ENCODE measurements at regions not wholly inside any gene's neighbourhood (a gene's known extent, or its start where the extent isn't known, plus 50 kb on each side); places are given as distances from the start of the nearest gene placed in this dataset.

DNA sequence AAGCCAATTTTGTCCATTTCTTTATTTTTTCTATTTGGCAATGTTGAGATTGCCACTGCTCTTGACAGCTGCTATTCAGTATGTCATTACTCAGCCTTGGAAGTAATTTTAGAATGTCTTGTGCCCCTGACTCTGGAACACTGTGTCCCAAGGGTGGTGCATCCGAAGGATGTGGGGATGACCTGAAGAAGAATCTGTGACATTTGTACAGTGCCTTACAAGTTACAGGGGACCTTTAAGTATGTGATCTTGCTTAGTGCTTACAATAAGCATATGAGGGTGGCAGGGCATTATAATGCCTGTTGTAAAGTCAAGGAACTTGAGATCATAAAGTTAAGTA lies 239.5 kb downstream of the REEP3 start:
- TF ChIP-seq CTCF (IDR thresholded peaks at IDR 0.05) = no peak
- Histone ChIP-seq H3K36me3 (ENCODE audit: control insufficient read depth, insufficient read depth, low read length) (no peaks in the 10 kb centered on the region), H3K9me3 (ENCODE audit: control insufficient read depth, insufficient read depth, low read length) (no peaks in the 10 kb centered on the region), H3K27me3 (ENCODE audit: control insufficient read depth, insufficient read depth, low read length) (no peaks in the 10 kb centered on the region), H3K4me3 (ENCODE audit: low read length) (no peak overlapping the region), H3K4me1 (ENCODE audit: control insufficient read depth, insufficient read depth, low read length) (no peaks in the 10 kb centered on the region), H3K27ac (ENCODE audit: low read length) (no peak overlapping the region)
- no peak overlapping the region for H3K4me3 Mint-ChIP-seq
- no peak overlapping the region for H3K27ac Mint-ChIP-seq
- 93% methylated on average over 1 of the region's 1 CpG for WGBS (ENCODE audit: insufficient coverage)
- intact Hi-C loops (cut with micrococcal nuclease) = no loop called here
- no peaks in the 10 kb centered on the region for H3K36me3 Mint-ChIP-seq
- H3K27me3 Mint-ChIP-seq (ENCODE audit: low read depth in 2 of 2) = peaks cover 16 to 40% of the 10 kb centered on the region in 2 donors
- DNase-seq (no peak), ATAC-seq (no peak)
- H3K4me1 Mint-ChIP-seq = no peaks in the 10 kb centered on the region
- no peaks in the 10 kb centered on the region for H3K9me3 Mint-ChIP-seq

DNA sequence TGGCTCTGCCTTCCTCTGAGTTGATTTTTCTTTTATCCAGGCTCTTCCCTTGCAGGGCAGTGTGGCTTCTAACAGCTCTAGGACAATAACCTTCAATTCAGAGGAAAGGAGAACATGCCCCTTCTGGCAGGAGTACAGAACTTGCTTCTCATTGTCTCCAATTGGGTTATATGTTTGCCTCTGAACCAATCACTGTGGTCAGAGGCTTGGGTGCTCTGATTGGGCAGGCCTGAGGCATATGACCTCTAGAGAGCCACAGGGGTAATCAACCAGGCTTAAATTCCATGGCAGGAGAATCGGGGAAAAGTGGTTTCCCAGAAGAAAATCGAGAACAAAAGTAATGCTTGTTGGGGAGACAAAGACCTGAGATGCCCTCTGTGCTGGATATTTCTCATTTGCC lies 240.0 kb downstream of the REEP3 start:
- H3K9me3 Mint-ChIP-seq = no peaks in the 10 kb centered on the region
- DNase-seq (no peak), ATAC-seq (no peak)
- no peaks in the 10 kb centered on the region for H3K4me1 Mint-ChIP-seq
- peaks cover 16 to 40% of the 10 kb centered on the region in 2 donors for H3K27me3 Mint-ChIP-seq (ENCODE audit: low read depth in 2 of 2)
- H3K4me3 Mint-ChIP-seq = no peak overlapping the region
- H3K9me3 ChIP-seq (ENCODE audit: control insufficient read depth, insufficient read depth, low read length) = no peaks in the 10 kb centered on the region
- 78% methylated on average over 2 of the region's 2 CpGs for WGBS (ENCODE audit: insufficient coverage)
- H3K27ac Mint-ChIP-seq = no peak overlapping the region
- no peaks in the 10 kb centered on the region for H3K36me3 Mint-ChIP-seq
- no peaks in the 10 kb centered on the region for H3K36me3 ChIP-seq (ENCODE audit: control insufficient read depth, insufficient read depth, low read length)
- H3K4me3 ChIP-seq (ENCODE audit: low read length) = no peak overlapping the region
- H3K4me1 ChIP-seq (ENCODE audit: control insufficient read depth, insufficient read depth, low read length) = no peaks in the 10 kb centered on the region
- no peak overlapping the region for H3K27ac ChIP-seq (ENCODE audit: low read length)
- intact Hi-C loops (cut with micrococcal nuclease) = no loop called here
- TF ChIP-seq CTCF (IDR thresholded peaks at IDR 0.05) = no peak
- H3K27me3 ChIP-seq (ENCODE audit: control insufficient read depth, insufficient read depth, low read length) = no peaks in the 10 kb centered on the region

- peaks cover 15 to 26% of the 10 kb centered on the region in 2 donors for H3K27me3 Mint-ChIP-seq (ENCODE audit: low read depth in 2 of 2)
- no peaks in the 10 kb centered on the region for H3K36me3 ChIP-seq (ENCODE audit: control insufficient read depth, insufficient read depth, low read length)
- H3K4me3 ChIP-seq (ENCODE audit: low read length) = no peak overlapping the region
- no peaks in the 10 kb centered on the region for H3K36me3 Mint-ChIP-seq
- H3K27ac Mint-ChIP-seq = no peak overlapping the region
- intact Hi-C loops (cut with micrococcal nuclease) = no loop called here
- H3K27ac ChIP-seq (ENCODE audit: low read length) = no peak overlapping the region
- H3K4me1 Mint-ChIP-seq = no peaks in the 10 kb centered on the region
- DNase-seq (no peak), ATAC-seq (no peak)
- H3K4me3 Mint-ChIP-seq = no peak overlapping the region
- no peaks in the 10 kb centered on the region for H3K4me1 ChIP-seq (ENCODE audit: control insufficient read depth, insufficient read depth, low read length)
- H3K9me3 Mint-ChIP-seq = no peaks in the 10 kb centered on the region
- H3K9me3 ChIP-seq (ENCODE audit: control insufficient read depth, insufficient read depth, low read length) = no peaks in the 10 kb centered on the region
- no peak for TF ChIP-seq CTCF (IDR thresholded peaks at IDR 0.05)
- H3K27me3 ChIP-seq (ENCODE audit: control insufficient read depth, insufficient read depth, low read length) = no peaks in the 10 kb centered on the region
- 91% methylated on average over 2 of the region's 2 CpGs for WGBS (ENCODE audit: insufficient coverage)
These were observed 242.5 kb downstream of the REEP3 start for GRCh38 chr10:63763744-63764143.

- H3K4me3 Mint-ChIP-seq = no peak overlapping the region
- no peaks in the 10 kb centered on the region for H3K36me3 Mint-ChIP-seq
- Histone ChIP-seq H3K4me1 (ENCODE audit: control insufficient read depth, insufficient read depth, low read length) (no peaks in the 10 kb centered on the region), H3K36me3 (ENCODE audit: control insufficient read depth, insufficient read depth, low read length) (no peaks in the 10 kb centered on the region), H3K4me3 (ENCODE audit: low read length) (no peak overlapping the region), H3K27me3 (ENCODE audit: control insufficient read depth, insufficient read depth, low read length) (no peaks in the 10 kb centered on the region), H3K27ac (ENCODE audit: low read length) (no peak overlapping the region), H3K9me3 (ENCODE audit: control insufficient read depth, insufficient read depth, low read length) (no peaks in the 10 kb centered on the region)
- no peak for TF ChIP-seq CTCF (IDR thresholded peaks at IDR 0.05)
- WGBS (ENCODE audit: insufficient coverage) = 100% methylated on average over 1 of the region's 1 CpG
- no peaks in the 10 kb centered on the region for H3K9me3 Mint-ChIP-seq
- peaks cover 9 to 24% of the 10 kb centered on the region in 2 donors for H3K27me3 Mint-ChIP-seq (ENCODE audit: low read depth in 2 of 2)
- H3K27ac Mint-ChIP-seq = no peak overlapping the region
- intact Hi-C loops (cut with micrococcal nuclease) = no loop called here
- H3K4me1 Mint-ChIP-seq = no peaks in the 10 kb centered on the region
- DNase-seq = no peak
- ATAC-seq = no peak
These were observed 243.9 kb downstream of the REEP3 start for GRCh38 chr10:63765126-63765525.

Data from natural killer cell (primary cell).